PC-3 (cell line): ENCODE measurements at regions not wholly inside any gene's neighbourhood (a gene's known extent, or its start where the extent isn't known, plus 50 kb on each side); places are given as distances from the start of the nearest gene placed in this dataset.

Source experiments
- EZH2phosphoT487 ChIP-seq: fragments of 300-600 bp; sonication (generic); IDR thresholded peaks from 2 replicates; pipeline ENCODE4 v1.6.1; 2018; ENCODE audit warnings: mild to moderate bottlenecking, antibody characterized with exemption, low read length, borderline replicate concordance
- TF ChIP-seq, protein P1 (sequence below): fragments of 300-600 bp; sonication (generic); conservative IDR thresholded peaks from 2 replicates; pipeline ENCODE4 v1.5.1; 2017; ENCODE audit warnings: antibody characterized with exemption, low read depth, mild to moderate bottlenecking, low read length

DNA sequence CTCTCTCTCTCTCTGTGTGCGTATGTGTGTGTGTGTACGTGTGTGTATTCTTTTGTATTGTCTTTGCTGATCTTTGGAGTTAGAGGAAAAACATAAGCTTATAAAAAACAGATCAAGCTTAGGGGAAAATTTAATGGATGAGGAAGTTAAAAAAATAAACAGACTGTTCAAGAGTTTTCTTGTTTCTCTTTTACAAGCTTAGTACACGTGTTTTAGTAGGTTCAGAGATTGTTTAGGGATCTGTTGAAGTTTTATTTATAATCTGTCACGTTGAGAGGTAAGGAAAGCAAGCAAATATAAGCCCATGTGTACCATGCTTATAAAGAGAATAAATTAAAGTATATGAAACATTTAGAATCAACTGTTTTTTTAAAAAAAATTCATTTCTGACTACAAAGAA, 1470.3 kb upstream of the NUDT12 start:
- TF ChIP-seq, protein P1, sequence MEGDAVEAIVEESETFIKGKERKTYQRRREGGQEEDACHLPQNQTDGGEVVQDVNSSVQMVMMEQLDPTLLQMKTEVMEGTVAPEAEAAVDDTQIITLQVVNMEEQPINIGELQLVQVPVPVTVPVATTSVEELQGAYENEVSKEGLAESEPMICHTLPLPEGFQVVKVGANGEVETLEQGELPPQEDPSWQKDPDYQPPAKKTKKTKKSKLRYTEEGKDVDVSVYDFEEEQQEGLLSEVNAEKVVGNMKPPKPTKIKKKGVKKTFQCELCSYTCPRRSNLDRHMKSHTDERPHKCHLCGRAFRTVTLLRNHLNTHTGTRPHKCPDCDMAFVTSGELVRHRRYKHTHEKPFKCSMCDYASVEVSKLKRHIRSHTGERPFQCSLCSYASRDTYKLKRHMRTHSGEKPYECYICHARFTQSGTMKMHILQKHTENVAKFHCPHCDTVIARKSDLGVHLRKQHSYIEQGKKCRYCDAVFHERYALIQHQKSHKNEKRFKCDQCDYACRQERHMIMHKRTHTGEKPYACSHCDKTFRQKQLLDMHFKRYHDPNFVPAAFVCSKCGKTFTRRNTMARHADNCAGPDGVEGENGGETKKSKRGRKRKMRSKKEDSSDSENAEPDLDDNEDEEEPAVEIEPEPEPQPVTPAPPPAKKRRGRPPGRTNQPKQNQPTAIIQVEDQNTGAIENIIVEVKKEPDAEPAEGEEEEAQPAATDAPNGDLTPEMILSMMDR, result no peak
- no peak for TF ChIP-seq EZH2phosphoT487
